HT1080 (cell line): ENCODE measurements at regions not wholly inside any gene's neighbourhood (a gene's known extent, or its start where the extent isn't known, plus 50 kb on each side); places are given as distances from the start of the nearest gene placed in this dataset.

Experiments used
- DNase-seq: peaks from one replicate; pipeline ENCODE4 v3.0.0-alpha.2; 2015; ENCODE audit warnings: low read depth

GRCh38 chrX:33726281-33727160, 405.6 kb downstream of the FAM47A start:
- no peak for DNase-seq

GRCh38 chrX:33725535-33726210, 406.4 kb downstream of the FAM47A start:
- peak; percentile 48 for DNase-seq

DNA sequence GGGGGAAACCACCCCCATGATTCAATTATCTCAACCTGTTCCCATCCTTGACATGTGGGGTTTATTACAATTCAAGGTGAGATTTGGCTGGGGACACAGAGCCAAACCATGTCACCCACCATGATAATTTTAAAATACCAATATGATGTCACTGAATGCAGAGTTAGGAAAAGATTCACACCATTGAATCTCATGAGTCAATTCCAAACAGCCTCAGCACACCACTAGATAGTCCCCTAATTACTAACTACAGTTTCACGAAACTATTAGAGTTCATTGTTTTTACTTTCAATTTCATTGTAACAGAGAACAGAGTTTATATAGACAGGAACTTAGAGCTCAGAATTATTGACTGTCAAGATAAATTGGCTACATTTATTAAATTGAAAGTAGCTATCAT, 410.2 kb downstream of the FAM47A start:
- DNase-seq, result no peak

DNA sequence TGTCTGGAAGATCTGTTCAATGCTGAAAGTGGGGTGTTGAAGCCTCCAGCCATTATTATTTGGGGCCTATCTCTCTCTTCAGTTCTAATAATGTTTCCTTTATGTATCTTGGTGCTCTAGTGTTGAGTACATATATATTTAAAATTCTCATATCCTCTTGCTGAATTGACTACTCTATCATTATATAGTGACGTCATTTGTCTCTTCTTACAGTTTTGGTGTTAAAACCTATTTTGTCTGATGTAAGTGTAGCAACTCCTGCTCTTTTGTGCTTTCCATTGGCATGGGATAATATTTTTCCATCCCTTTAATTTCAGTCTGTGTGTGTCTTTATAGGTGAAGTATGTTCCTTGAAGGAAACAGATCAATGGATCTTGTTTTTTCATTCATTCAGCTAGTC, 446.0 kb downstream of the FAM47A start:
- DNase-seq, result no peak
